Body of pancreas (tissue), 4 donors: ENCODE measurements at regions not wholly inside any gene's neighbourhood (a gene's known extent, or its start where the extent isn't known, plus 50 kb on each side); places are given as distances from the start of the nearest gene placed in this dataset.
"Not testable (repeated sequence)": the region's sequence is repeated elsewhere in the genome, so short reads cannot be mapped to it uniquely, and the experiment has no call there.

ENCODE experiments used
- ATAC-seq: fragments of 150-250 bp; one replicate; pipeline ENCODE4 v1.9.1; 2016
- DNase-seq, 4 donors: peaks; one replicate each; pipeline ENCODE4 v3.0.0-alpha.2; 2019
- H3K27ac ChIP-seq, 4 donors: fragments of 200-600 bp; sonication (generic); 1 replicate in 3 of 4; 2 replicates in 1 of 4; pipeline versions ENCODE4 v1.5.1 to v1.6.1; 2016 to 2019; ENCODE audit warnings: mild to moderate bottlenecking in 1 of 4, mixed read lengths in 1 of 4, moderate library complexity in 1 of 4
- H3K27me3 ChIP-seq, 2 donors: fragments of 200-600 bp; sonication (generic); one replicate each; pipeline ENCODE4 v1.6.0; 2016; ENCODE audit warnings: mild to moderate bottlenecking in 1 of 2
- H3K36me3 ChIP-seq, 2 donors: fragments of 200-600 bp; sonication (generic); replicated peaks in 1 of 2; 2 replicates each; pipeline ENCODE4 v1.5.1; 2016; ENCODE audit warnings: low read depth in 2 of 2; ENCODE audit not compliant: insufficient read depth in 1 of 2
- H3K4me1 ChIP-seq: fragments of 200-600 bp; sonication (generic); one replicate; pipeline ENCODE4 v1.6.0; 2016
- H3K4me3 ChIP-seq, 2 donors: fragments of 200-600 bp; sonication (generic); 1 replicate in 1 of 2; 2 replicates in 1 of 2; pipeline ENCODE4 v1.5.1; 2016 to 2019
- H3K9me3 ChIP-seq, 3 donors: fragments of 200-600 bp; sonication (generic); 1 replicate in 2 of 3; 2 replicates in 1 of 3; pipeline ENCODE4 v1.5.1; 2016
- CTCF ChIP-seq, 7 experiments: fragments of 450-650 bp in 4 of 7; fragments of 200-600 bp in 3 of 7; sonication (generic) in 3 of 7; IDR thresholded peaks; one replicate each; pipeline ENCODE4 v1.5.1; 2016 to 2019; ENCODE audit warnings: antibody characterized with exemption in 7 of 7
- POLR2A ChIP-seq, 3 donors: fragments of 450-650 bp; IDR thresholded peaks; one replicate each; pipeline ENCODE4 v1.6.1; 2016; ENCODE audit warnings: antibody characterized with exemption in 3 of 3, mild to moderate bottlenecking in 2 of 3
- whole genome bisulfite sequencing, 2 donors: methylation state at CpG; one replicate each; pipeline ENCODE4 v1.1.5; 2017; 5-methylcytosine and 5-hydroxymethylcytosine counted together
- intact Hi-C: fragments of 100-400 bp; cut with DNase I; formaldehyde crosslinking; loops from one replicate; pipeline ENCODE4 v1.15.1; 2023

GRCh38 chr1:182321532-182321931, 70.1 kb downstream of the GLUL start:
- H3K4me1 ChIP-seq = peaks cover 21% of the 10 kb centered on the region
- H3K27me3 ChIP-seq, ATAC-seq, H3K4me3 ChIP-seq, H3K9me3 ChIP-seq, DNase-seq, H3K36me3 ChIP-seq, H3K27ac ChIP-seq, intact Hi-C loops: not testable (repeated sequence)
- WGBS, 2 donors = 66 to 79% methylated on average over 6 of the region's 6 CpGs
- peak in 3 of 7 experiments; percentile 7 to 26 (median 13) for TF ChIP-seq CTCF (IDR thresholded peaks at IDR 0.05)

- ATAC-seq = peak; percentile 65
- no peaks in the 10 kb centered on the region for H3K36me3 ChIP-seq
- H3K27ac ChIP-seq = peak overlapping the region; percentile 68 to 82 (median 72)
- no peaks in the 10 kb centered on the region for H3K9me3 ChIP-seq
- no peak overlapping the region for H3K4me3 ChIP-seq
- H3K4me1 ChIP-seq = peaks cover 41% of the 10 kb centered on the region
- intact Hi-C loops = no loop called here
- 22 to 35% methylated on average over 1 of the region's 1 CpG for WGBS, 2 donors
- TF ChIP-seq CTCF (IDR thresholded peaks at IDR 0.05) (no peak), POLR2A (IDR thresholded peaks at IDR 0.05) (peak in 1 of 3 donors; percentile 12)
- H3K27me3 ChIP-seq = no peaks in the 10 kb centered on the region
- peak in 3 of 4 donors; percentile 24 to 54 (median 37) for DNase-seq
These were observed 73.9 kb downstream of the GLUL start for GRCh38 chr1:182317611-182318161.

- intact Hi-C loops, H3K4me3 ChIP-seq, H3K27me3 ChIP-seq, DNase-seq, ATAC-seq, H3K36me3 ChIP-seq, H3K9me3 ChIP-seq: not testable (repeated sequence)
- WGBS, 2 donors = 87% methylated on average over 3 of the region's 3 CpGs
- peak overlapping the region in 2 of 4 donors; percentile 74 to 82 for H3K27ac ChIP-seq
- H3K4me1 ChIP-seq = peaks cover 41% of the 10 kb centered on the region
These were observed 75.1 kb downstream of the GLUL start for GRCh38 chr1:182316454-182316853.

GRCh38 chr1:182315167-182315556, 76.4 kb downstream of the GLUL start:
- intact Hi-C loops = no loop called here
- Histone ChIP-seq H3K27ac (peak overlapping the region in 3 of 4 donors; percentile 47 to 82 (median 66)), H3K4me3 (no peak overlapping the region), H3K36me3 (no peaks in the 10 kb centered on the region), H3K9me3 (no peaks in the 10 kb centered on the region), H3K27me3 (no peaks in the 10 kb centered on the region), H3K4me1 (peaks cover 41% of the 10 kb centered on the region)
- WGBS, 2 donors = 34% methylated on average over 5 of the region's 5 CpGs
- ATAC-seq (peak; percentile 90), DNase-seq (peak; percentile 56 to 78 (median 68))
- TF ChIP-seq CTCF (IDR thresholded peaks at IDR 0.05) (no peak), POLR2A (IDR thresholded peaks at IDR 0.05) (peak in 1 of 3 donors; percentile 21)

- Histone ChIP-seq H3K9me3 (no peaks in the 10 kb centered on the region), H3K4me1 (peaks cover 7% of the 10 kb centered on the region), H3K36me3 (no peaks in the 10 kb centered on the region), H3K27ac (no peak overlapping the region), H3K27me3 (no peaks in the 10 kb centered on the region), H3K4me3 (no peak overlapping the region)
- intact Hi-C loops = no loop called here
- 71% methylated on average over 10 of the region's 10 CpGs for WGBS, 2 donors
- no peak for DNase-seq
- ATAC-seq = no peak
- TF ChIP-seq POLR2A (IDR thresholded peaks at IDR 0.05) = no peak
- no peak for TF ChIP-seq CTCF (IDR thresholded peaks at IDR 0.05)
These were observed 81.8 kb downstream of the GLUL start for GRCh38 chr1:182309631-182310351.
